Stimulated activated CD8-positive, alpha-beta memory T cell treated with anti-CD3 and anti-CD28 coated beads, Interleukin-4, amount 100 ng/mL, for 48 hours (primary cell): ENCODE measurements at regions not wholly inside any gene's neighbourhood (a gene's known extent, or its start where the extent isn't known, plus 50 kb on each side); places are given as distances from the start of the nearest gene placed in this dataset.

ENCODE experiments used
- DNase-seq: peaks from one replicate; pipeline ENCODE4 v3.0.0-alpha.2; 2020

- no peak for DNase-seq
Observed at GRCh38 chr21:34192646-34193285, 119.4 kb downstream of the MRPS6 start.

- no peak for DNase-seq
Observed at GRCh38 chr21:34195335-34195734, 122.0 kb downstream of the MRPS6 start.

GRCh38 chr21:34196996-34197395, 123.6 kb downstream of the MRPS6 start:
- no peak for DNase-seq

GRCh38 chr21:34197561-34197960, 124.2 kb downstream of the MRPS6 start:
- no peak for DNase-seq

GRCh38 chr21:34198231-34199120, 125.1 kb downstream of the MRPS6 start:
- DNase-seq, result peak; percentile 49

GRCh38 chr21:34199121-34199910, 125.9 kb downstream of the MRPS6 start:
- no peak for DNase-seq

GRCh38 chr21:34200288-34200905, 127.0 kb downstream of the MRPS6 start:
- no peak for DNase-seq

- no peak for DNase-seq
Observed at GRCh38 chr21:34201001-34201400, 127.6 kb downstream of the MRPS6 start.

GRCh38 chr21:34201481-34201858, 128.1 kb downstream of the MRPS6 start:
- peak; percentile 27 for DNase-seq

- DNase-seq, result no peak
Observed at GRCh38 chr21:34202553-34203372, 129.4 kb downstream of the MRPS6 start.

GRCh38 chr21:34203851-34204420, 130.6 kb downstream of the MRPS6 start:
- DNase-seq, result no peak

GRCh38 chr21:34204481-34205439, 131.4 kb downstream of the MRPS6 start:
- DNase-seq, result no peak

GRCh38 chr21:34205811-34206571, 132.6 kb downstream of the MRPS6 start:
- DNase-seq, result no peak

GRCh38 chr21:34213959-34214358, 140.6 kb downstream of the MRPS6 start:
- no peak for DNase-seq

- no peak for DNase-seq
Observed at GRCh38 chr21:34215501-34215900, 142.1 kb downstream of the MRPS6 start.

GRCh38 chr21:34215911-34216717, 142.7 kb downstream of the MRPS6 start:
- DNase-seq, result no peak

GRCh38 chr21:34216718-34217032, 143.3 kb downstream of the MRPS6 start:
- no peak for DNase-seq

- no peak for DNase-seq
Observed at GRCh38 chr21:34217263-34217662, 143.9 kb downstream of the MRPS6 start.
